IPS-18c (cell line): ENCODE measurements at regions not wholly inside any gene's neighbourhood (a gene's known extent, or its start where the extent isn't known, plus 50 kb on each side); places are given as distances from the start of the nearest gene placed in this dataset.
"Not testable (repeated sequence)": the region's sequence is repeated elsewhere in the genome, so short reads cannot be mapped to it uniquely, and the experiment has no call there.

Experiments
- H3K4me3 ChIP-seq: 2 replicates; pipeline ENCODE4 v1.7.0; 2013; ENCODE audit warnings: low read depth, mild to moderate bottlenecking, low read length, moderate library complexity; ENCODE audit not compliant: insufficient read depth
- H3K9me3 ChIP-seq: one replicate; pipeline ENCODE4 v1.6.1; 2013; ENCODE audit warnings: mild to moderate bottlenecking, low read length, moderate library complexity; ENCODE audit not compliant: control insufficient read depth, insufficient read depth

DNA sequence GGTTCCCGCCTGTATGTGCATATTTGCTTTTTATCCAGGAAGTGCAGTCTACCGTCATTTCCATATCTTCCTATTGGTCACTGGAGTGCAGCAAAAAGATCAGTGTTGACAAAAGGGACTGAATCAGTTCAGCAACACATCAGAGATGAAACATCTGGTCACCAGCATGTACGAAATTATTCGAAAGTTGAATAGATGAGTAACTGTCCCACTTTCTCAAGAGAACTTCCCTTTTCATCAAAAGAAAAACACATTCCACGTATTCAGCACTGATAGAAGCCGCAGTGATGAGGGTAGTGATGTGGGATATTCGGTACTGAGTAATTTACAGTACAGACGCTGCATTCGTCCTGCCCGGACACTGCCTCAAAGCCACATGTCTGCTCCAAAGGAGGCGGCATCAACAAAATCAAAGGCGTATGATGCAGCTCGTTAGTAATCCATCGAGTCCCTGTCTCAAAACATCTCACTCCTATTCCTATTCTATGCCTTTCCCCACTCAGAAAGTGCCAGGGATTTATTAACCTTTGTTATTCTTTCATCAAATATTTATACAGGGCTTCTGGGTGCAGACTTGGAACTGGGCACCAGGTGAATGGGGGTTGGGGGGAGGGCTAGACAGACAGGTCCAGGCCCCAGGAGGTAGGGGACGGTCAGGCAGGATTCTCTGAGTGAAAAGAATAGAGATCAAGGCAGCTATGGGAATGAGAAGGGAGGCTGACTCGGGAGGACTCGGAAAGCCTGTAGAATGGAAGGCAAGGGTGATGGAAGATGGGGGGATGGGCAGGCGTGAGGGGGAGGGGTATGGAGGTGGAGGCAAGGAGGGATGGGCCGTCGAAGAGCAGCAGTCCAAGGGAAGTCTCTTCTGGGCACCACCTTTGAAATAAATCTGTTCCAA, 79.5 kb upstream of the SLC45A1 start:
- no peak overlapping the region for H3K4me3 ChIP-seq
- H3K9me3 ChIP-seq, result no peaks in the 10 kb centered on the region

DNA sequence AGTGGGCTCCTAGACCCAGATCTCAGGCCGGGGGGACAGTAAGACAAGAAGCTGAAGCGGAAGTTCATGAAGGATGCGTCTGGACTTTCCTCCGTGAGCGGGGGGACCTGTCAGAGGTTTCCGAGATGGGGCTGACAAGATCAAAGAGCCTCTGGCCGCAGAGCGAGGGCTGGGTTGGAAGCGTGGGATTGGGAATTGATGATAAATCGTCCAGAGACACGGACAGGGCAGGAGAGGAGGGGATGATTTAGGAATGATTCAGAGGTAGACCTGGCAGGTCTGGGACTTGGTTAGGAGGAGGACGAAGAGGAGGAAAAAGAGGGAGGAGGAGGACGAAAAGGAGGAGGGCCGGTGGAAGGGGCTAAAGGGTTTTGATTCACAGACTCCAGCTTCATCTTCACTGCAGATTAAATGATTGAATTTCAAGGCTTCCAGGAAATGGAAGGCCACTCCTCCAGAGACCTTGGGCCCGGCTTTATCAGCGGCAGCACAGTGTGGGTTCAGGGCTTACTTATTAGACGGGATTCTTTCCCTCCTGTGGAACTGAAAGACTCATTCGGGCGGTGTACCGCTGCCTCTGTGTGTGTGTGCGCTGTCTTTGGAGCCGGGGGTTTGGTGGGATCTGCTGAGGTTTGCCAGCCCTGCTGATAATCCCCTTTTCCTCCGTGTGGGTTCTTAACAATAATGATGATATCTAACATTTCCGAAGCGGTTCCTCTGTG, 85.7 kb upstream of the SLC45A1 start:
- H3K4me3 ChIP-seq, result no peak overlapping the region

DNA sequence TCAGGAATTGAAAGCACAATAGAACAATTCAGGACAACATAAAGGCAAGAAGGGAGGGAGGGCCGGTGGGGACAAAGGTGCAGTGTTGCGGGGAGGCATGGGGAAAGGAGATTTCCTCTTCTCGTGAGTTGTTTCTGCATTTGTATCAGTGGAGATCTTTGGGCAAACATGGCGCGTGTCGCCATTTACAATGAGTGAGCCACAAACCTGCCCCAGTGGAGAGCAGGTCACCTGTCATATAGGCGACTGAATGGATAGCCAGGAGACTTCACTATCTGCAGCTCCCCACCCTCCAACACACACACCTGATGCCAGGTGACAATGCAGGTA, 87.7 kb upstream of the SLC45A1 start:
- H3K9me3 ChIP-seq, result peaks cover 3% of the 10 kb centered on the region
- no peak overlapping the region for H3K4me3 ChIP-seq

More for the DNA sequence above, 85.7 kb upstream of the SLC45A1 start:
- H3K9me3 ChIP-seq, result peaks cover 3% of the 10 kb centered on the region

DNA sequence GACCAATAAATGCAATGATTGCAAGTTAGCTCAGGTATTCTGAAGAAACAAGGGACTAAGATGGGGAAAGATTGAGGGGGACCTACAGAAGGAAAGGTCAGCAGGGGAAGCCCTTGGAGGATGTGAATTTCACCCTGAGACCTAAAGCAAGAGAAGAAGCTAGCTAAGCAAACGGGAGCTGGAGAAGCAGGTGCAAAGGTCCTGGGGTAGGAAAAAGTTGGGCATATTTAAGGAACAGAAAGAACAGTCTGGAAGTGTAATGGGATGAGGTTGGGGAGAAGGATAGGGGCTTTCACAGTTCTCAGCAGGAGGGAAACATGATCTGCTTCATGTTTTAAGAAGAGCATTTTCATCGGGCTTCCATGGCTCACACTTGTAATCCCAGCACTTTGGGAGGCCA, 89.7 kb upstream of the SLC45A1 start:
- H3K4me3 ChIP-seq, result no peak overlapping the region
- peaks cover 3% of the 10 kb centered on the region for H3K9me3 ChIP-seq

DNA sequence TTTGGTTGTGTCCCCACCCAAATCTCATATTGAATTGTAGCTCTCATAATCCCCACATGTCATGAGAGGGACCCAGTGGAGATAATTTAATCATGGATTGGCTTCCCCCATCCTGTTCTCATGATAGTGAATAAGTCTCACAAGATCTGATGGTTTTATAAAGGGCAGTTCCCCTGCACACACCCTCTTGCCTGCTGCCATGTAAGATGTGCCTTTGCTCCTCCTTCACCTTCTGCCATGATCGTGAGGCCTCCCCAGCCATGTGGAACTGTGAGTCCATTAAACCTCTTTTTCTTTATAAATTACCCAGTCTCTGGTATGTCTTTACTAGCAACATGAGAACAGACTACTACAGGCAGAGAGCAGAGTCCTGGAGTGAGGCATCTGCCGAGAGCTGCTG, 90.2 kb upstream of the SLC45A1 start:
- not testable (repeated sequence) for H3K9me3 ChIP-seq, H3K4me3 ChIP-seq

DNA sequence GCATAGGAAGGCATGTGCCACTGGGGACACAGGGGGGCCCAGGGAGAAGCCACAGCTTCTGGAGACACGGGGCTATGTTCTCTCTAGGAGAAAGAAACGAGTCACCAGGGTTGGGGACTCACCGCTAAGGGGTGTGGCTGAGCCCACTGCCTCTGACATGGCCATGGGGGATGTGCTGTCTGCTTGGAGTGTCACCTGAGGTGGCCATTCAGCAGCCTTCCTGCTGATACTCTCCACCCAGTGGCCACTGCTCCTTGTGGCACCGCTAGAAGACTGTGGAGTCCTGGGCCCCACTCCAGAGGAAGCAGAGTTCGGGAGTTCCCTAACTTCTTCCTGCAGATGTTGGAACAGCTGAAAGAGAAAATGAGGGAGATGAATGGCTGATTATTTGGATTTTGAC, 91.2 kb upstream of the SLC45A1 start:
- peaks cover 5% of the 10 kb centered on the region for H3K9me3 ChIP-seq
- no peak overlapping the region for H3K4me3 ChIP-seq

DNA sequence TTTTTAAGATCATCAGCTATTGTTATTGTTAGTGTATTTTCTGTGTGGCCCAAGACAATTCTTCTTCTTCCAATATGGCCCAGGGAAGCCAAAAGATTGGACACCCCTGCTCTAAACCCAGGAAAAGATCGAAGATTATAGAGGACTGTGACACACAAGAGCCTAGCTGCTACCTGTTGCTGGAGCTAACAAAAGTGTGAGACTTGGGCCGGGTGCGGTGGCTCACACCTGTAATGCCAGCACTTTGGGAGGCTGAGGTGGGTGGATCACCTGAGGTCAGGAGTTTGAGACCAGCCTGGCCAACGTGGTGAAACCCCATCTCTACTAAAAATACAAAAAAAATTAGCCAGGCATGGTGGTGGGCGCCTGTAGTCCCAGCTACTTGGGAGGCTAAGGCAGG, 91.9 kb upstream of the SLC45A1 start:
- not testable (repeated sequence) for H3K4me3 ChIP-seq, H3K9me3 ChIP-seq

DNA sequence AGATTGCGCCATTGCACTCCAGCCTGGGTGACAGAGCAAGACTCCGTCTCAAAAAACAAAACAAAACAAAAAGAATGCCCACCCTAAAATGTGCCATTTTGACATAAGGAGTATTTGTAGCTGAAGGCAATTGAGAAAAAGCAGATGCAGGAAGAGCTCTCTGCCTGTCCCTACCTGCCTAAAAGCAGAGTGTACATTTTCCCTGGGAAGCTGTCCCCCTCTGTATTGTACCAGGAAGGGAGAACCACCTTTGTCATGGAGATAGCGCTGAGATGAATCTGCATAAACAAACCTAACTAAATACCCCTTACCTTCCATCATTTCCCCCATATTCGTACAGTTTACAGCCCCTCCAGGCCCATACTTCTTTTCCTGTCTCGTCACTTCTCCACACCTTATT, 94.4 kb upstream of the SLC45A1 start:
- no peak overlapping the region for H3K4me3 ChIP-seq

DNA sequence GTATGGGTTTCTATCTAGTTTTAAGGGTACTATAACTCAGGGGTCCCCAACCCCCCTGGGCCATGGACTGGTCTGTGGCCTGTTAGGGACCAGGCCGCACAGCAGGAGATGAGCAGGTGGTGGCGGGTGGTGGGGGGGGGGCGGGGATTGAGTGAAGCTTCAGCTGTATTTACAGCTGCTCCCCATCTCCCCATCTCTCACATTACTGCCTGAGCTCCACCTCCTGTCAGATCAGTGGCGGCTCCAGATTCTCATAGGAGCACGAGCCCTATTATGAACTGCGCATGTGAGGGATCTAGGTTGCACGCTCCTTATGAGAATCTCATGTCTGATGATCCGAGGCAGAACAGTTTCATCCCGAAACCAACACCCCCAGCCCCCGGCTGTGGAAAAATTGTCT, 95.1 kb upstream of the SLC45A1 start:
- H3K4me3 ChIP-seq, result no peak overlapping the region
- peaks cover 2% of the 10 kb centered on the region for H3K9me3 ChIP-seq

More for the DNA sequence above, 94.4 kb upstream of the SLC45A1 start:
- peaks cover 2% of the 10 kb centered on the region for H3K9me3 ChIP-seq

DNA sequence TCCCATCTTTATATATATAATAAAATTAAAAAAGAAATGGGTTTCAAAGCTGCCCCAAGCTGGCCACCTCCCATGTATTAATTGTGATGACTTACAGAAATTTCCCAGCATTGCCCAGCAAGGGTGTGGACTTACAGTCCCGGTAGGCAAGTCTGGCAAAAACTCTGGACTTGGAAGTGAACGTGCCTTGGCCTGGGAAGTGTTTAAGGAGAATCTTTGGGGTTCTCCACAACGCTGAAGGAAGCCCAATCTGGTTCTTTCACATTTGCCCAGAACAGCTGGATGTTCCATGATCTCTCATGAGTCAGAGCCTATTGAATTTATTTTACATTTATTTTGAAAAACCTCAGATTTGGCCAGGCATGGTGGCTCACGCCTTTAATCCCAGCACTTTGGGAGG, 98.4 kb upstream of the SLC45A1 start:
- no peak overlapping the region for H3K4me3 ChIP-seq
- peaks cover 2% of the 10 kb centered on the region for H3K9me3 ChIP-seq

DNA sequence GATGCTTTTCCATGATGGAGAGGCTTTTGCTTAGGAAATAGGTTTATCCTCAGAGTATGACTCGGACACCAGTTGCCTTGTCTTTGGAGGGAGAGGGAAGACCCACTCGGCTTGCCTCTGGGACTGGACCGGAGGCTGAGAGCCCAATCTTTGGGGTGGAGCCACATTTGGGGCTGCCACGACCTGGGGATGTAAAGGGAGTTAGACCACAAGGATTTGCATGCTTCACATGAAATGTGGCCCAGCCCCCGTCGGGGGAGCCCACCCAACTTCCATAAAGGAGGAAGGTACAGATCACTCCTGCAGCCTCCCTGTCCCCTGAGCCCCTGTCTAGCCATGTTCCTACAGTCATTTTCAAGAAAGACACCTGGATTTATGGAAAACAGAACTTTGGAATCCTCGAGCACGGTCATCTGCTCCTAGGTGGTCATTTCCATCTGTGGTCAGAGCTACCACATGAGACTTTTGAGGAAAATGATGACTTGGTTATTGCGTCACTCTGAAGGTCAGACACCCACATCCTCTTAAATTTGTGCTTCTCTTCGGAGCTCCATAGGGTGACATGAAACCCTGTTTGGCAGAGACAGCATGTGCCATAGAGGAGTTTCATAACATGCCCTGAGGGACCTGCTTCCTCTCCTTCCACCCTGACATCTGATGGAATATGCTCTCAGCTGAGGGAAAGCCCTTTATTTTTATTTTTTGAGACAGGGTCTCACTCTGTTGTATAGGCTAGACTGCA, 99.4 kb upstream of the SLC45A1 start:
- Histone ChIP-seq H3K4me3 (no peak overlapping the region), H3K9me3 (peaks cover 2% of the 10 kb centered on the region)

DNA sequence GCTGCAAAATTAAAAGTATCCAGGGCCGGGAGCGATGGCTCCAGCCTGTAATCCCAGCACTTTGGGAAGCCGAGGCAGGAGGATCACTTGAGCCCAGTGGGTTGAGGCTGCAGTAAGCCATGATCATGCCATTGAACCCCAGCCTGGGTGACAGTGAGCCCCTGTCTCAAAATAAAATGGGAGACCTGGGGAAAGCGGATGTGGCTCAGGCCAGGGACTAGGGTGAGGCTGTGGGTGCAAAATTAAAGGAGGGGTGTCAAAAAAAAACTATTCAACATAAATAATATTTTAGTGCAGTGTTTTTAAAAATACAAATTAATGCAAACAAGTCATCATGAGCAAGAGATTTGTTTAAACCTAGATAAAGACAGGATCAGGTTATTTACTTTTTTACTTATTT, 100.1 kb upstream of the SLC45A1 start:
- no peaks in the 10 kb centered on the region for H3K9me3 ChIP-seq
- H3K4me3 ChIP-seq, result no peak overlapping the region

DNA sequence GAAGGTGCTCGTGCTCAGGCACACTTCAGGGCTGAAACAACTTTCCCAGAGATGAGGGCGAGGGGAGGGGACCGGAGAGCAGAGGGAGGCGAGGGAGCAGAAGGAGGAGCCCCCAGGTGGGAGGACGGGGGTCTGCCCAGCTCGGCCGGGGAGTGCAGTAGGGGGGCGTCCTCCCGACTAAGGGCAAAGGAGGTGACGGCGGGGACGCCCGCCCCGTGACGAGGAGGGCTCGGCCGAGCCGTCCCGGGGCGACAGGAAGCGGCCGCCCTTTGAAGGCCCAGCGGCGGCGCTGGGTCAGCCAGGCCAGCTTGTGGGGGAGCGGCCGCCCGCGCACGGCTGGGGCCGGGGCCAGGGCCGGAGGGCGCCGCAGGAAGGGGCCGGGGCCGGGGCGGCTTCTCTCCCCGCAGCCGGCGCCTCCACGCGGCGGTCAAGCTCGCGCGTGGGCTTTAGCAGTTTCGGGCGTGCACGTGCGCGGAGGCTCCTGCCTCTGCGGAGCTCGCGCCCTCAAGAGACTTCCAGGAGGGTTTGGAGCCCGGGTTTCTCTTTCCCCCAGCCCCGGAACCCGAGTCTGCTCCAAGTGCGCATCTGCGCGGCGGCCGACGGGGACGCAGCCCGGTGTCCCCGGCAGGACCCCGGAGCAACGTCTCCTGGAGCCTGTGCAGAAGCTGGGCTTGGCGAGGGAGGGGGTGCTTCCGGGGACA, 100.8 kb upstream of the SLC45A1 start:
- H3K4me3 ChIP-seq, result peak overlapping the region; percentile 38; the same call in 1 of the 2 replicates

DNA sequence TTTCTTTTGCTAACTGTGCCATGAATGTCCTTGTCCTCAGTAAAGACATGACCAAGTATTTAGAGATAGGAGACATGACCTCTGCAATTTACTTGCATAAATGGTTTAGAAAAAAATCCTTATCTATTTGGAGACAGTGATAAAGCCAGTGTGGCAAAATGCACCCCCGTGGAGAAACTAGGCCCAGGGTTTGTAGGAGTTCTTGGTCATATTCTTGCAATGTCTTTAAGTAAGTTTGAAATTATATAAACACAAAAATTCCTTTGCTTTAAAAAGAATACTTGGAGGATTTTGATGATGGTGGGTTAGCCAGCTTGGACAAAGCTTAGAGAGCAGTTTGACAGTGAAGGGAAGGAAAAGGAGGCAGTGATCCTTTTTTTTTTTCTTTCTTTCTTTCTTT, 101.9 kb upstream of the SLC45A1 start:
- H3K4me3 ChIP-seq, result no peak overlapping the region
- no peaks in the 10 kb centered on the region for H3K9me3 ChIP-seq

More for the DNA sequence above, 100.8 kb upstream of the SLC45A1 start:
- H3K9me3 ChIP-seq, result no peaks in the 10 kb centered on the region

DNA sequence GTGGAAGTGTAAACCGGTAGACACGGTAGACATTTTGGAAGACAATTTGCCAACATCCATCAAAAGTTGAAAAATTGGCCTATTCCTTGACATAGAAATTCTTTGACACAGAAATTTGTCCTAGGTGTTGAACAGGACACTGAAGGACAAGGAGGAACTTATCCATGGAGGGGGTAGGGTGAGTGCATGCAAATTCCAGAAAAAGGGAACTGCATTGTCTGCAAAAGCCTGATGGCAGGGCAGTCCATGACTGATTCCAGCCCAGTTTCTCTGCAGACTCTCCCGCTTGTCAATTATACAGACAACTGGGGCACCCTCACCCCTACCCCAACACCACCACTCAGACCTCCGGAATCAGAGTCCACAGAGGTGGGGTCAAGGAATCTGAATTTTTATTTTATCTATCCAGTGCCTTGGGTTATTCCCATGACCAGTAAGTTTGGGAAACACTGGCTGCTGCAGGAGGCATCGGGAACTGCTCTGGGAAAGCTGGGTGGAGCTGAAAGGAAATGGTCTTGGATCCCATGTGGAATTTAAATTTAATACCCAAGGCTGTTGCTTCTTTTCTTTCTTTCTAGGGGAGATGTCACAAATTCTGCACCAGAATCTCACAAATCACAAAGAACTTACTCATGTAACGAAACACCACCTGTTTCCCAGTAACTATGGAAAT, 103.3 kb upstream of the SLC45A1 start:
- H3K4me3 ChIP-seq, result no peak overlapping the region
- no peaks in the 10 kb centered on the region for H3K9me3 ChIP-seq

DNA sequence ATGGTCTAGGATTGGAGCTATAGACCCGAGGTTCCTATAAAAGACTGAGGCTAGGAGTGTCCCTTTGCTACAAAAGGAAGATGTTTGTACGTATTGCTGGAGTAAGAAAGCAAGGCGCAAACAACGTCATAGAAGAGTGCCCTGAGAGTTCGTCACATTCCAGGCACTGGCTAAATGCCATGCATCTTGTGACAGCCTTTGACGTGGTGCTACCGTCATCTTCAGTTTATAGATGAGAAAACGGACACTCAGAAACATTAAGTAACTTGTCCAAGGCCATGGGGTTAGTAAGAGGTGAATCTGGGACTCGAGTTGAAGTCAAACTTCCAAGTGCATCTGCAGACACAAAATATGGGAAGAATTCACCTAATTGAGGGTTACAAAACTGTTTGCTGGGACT, 104.2 kb upstream of the SLC45A1 start:
- no peak overlapping the region for H3K4me3 ChIP-seq

DNA sequence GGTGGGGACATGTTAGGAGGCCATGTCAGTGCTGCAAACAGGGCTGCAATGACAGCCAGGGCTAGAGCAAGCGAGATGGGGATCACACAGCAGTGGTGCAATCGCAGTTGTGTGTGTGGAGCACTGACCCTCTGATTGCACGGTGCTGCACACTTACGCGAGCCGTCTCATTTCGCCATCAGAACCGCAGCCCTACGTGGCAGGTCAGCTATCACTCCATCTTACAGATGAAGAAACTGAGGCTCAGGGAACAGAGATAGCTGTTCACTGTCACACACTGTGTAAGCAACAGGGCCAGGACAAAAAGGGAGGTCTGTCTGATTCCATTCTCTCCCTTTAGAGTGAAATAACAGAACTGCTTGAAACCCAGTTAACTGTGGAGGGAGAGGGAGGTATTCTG, 104.8 kb upstream of the SLC45A1 start:
- Histone ChIP-seq H3K4me3 (no peak overlapping the region), H3K9me3 (no peaks in the 10 kb centered on the region)

More for the DNA sequence above, 104.2 kb upstream of the SLC45A1 start:
- no peaks in the 10 kb centered on the region for H3K9me3 ChIP-seq
